PC-9 (cell line): ENCODE measurements at regions not wholly inside any gene's neighbourhood (a gene's known extent, or its start where the extent isn't known, plus 50 kb on each side); places are given as distances from the start of the nearest gene placed in this dataset.
A peak's percentile ranks its signal among the peaks of the same experiment; 100 is the strongest.

Source experiments
- BruUV-seq: library from RNA; stranded (reverse); fragments of 400-500 nt; replicated peaks from 2 replicates; lab custom pipeline; 2021; lab: Mats Ljungman, UMichigan
- CTCF ChIA-PET: fragments of 300-600 bp; sonication (Branson Sonifier 250); formaldehyde crosslinking; loops from one replicate; lab custom pipeline; 2022; ENCODE audit warnings: antibody characterized with exemption; lab: Charles Lee
- POLR2A ChIA-PET: fragments of 300-600 bp; sonication (Branson Sonifier 250); formaldehyde crosslinking; loops from one replicate; lab custom pipeline; 2022; ENCODE audit warnings: antibody characterized with exemption; ENCODE audit not compliant: unreplicated experiment; lab: Charles Lee
- DNase-seq, 2 experiments: peaks; one replicate each; pipeline versions ENCODE4 v3.0.0 to v3.0.0-alpha.2; 2015 to 2022; ENCODE audit warnings: mixed read lengths in 1 of 2
- H2AFZ ChIP-seq: fragments of 200-600 bp; sonication (generic); 2 replicates; pipeline ENCODE4 v1.8.1; 2017; ENCODE audit warnings: antibody characterized with exemption
- H3F3A ChIP-seq: fragments of 200-600 bp; sonication (generic); 2 replicates; pipeline ENCODE4 v1.8.1; 2017; ENCODE audit warnings: antibody characterized with exemption, mild to moderate bottlenecking, low read depth; ENCODE audit not compliant: insufficient read depth
- H3K27ac ChIP-seq: fragments of 200-600 bp; sonication (generic); 2 replicates; pipeline ENCODE4 v1.6.1; 2016; ENCODE audit warnings: mixed run types
- H3K27me3 ChIP-seq: fragments of 200-600 bp; sonication (generic); 2 replicates; pipeline ENCODE4 v1.6.1; 2016; ENCODE audit warnings: low read depth, mixed run types; ENCODE audit not compliant: insufficient read depth
- H3K36me3 ChIP-seq: fragments of 200-600 bp; sonication (generic); 2 replicates; pipeline ENCODE4 v1.6.1; 2016; ENCODE audit warnings: low read depth, mixed run types
- H3K4me1 ChIP-seq: fragments of 200-600 bp; sonication (generic); replicated peaks from 2 replicates; pipeline ENCODE4 v1.6.1; 2016; ENCODE audit warnings: mixed run types; ENCODE audit not compliant: insufficient read depth
- H3K4me2 ChIP-seq: fragments of 200-600 bp; sonication (generic); 2 replicates; pipeline ENCODE4 v1.6.1; 2017; ENCODE audit warnings: mixed run types
- H3K4me3 ChIP-seq: fragments of 200-600 bp; sonication (generic); 2 replicates; pipeline ENCODE4 v1.6.1; 2016; ENCODE audit warnings: mixed run types
- H3K79me2 ChIP-seq: fragments of 200-600 bp; sonication (generic); 2 replicates; pipeline ENCODE4 v1.6.1; 2017; ENCODE audit warnings: low read depth, mixed run types
- H3K9me2 ChIP-seq: fragments of 200-600 bp; sonication (generic); 2 replicates; pipeline ENCODE4 v1.8.1; 2017; ENCODE audit warnings: mild to moderate bottlenecking; ENCODE audit not compliant: insufficient read depth
- H3K9me3 ChIP-seq: fragments of 200-600 bp; sonication (generic); 2 replicates; pipeline ENCODE4 v1.8.1; 2016; ENCODE audit warnings: low read depth; ENCODE audit not compliant: insufficient read depth
- H4K20me1 ChIP-seq: fragments of 200-600 bp; sonication (generic); 2 replicates; pipeline ENCODE4 v1.8.1; 2017; ENCODE audit not compliant: insufficient read depth
- CTCF ChIP-seq: fragments of 200-600 bp; sonication (generic); conservative IDR thresholded peaks from 2 replicates; pipeline ENCODE4 v1.6.1; 2017; ENCODE audit warnings: mixed run types, antibody characterized with exemption, mild to moderate bottlenecking, moderate library complexity
- EZH2 ChIP-seq: fragments of 200-600 bp; sonication (generic); IDR thresholded peaks from 2 replicates; pipeline ENCODE4 v1.8.0; 2017; ENCODE audit warnings: antibody characterized with exemption, low read depth
- intact Hi-C: fragments of 100-400 bp; cut with micrococcal nuclease; formaldehyde crosslinking; loops from one replicate; pipeline ENCODE4 v1.10.0; 2022; ENCODE audit not compliant: unreplicated experiment

GRCh38 chr4:137861682-137862081 is 329.4 kb upstream of the PCDH18 start:
- Histone ChIP-seq H3K79me2 (no peaks in the 10 kb centered on the region), H3K4me3 (no peak overlapping the region), H3K4me2 (no peak overlapping the region), H2AFZ (no peak overlapping the region), H3K36me3 (no peaks in the 10 kb centered on the region), H3K4me1 (no peaks in the 10 kb centered on the region), H3K9me2 (no peaks in the 10 kb centered on the region), H3K27ac (no peak overlapping the region), H3K9me3 (no peaks in the 10 kb centered on the region), H3F3A (no peaks in the 10 kb centered on the region), H3K27me3 (no peaks in the 10 kb centered on the region), H4K20me1 (no peaks in the 10 kb centered on the region)
- intact Hi-C loops, result loop anchor here (1.0 to 10.0 kb wide), 2 partner anchors 577 to 737 kb away; no protein-coding TSS in a partner anchor
- no TSS peak for BruUV-seq
- CTCF ChIA-PET, result no interaction called here
- TF ChIP-seq EZH2, result no peak
- TF ChIP-seq CTCF, result peak; percentile 64
- DNase-seq, result no peak
- POLR2A ChIA-PET, result no interaction called here

- Histone ChIP-seq H4K20me1 (no peaks in the 10 kb centered on the region), H3K4me2 (no peak overlapping the region), H2AFZ (no peak overlapping the region), H3K27ac (no peak overlapping the region), H3K9me3 (no peaks in the 10 kb centered on the region), H3F3A (no peaks in the 10 kb centered on the region), H3K36me3 (no peaks in the 10 kb centered on the region), H3K27me3 (no peaks in the 10 kb centered on the region), H3K9me2 (no peaks in the 10 kb centered on the region; the same call in 1 of the 2 replicates), H3K4me3 (no peak overlapping the region), H3K79me2 (no peaks in the 10 kb centered on the region), H3K4me1 (no peaks in the 10 kb centered on the region)
- CTCF ChIA-PET, result no interaction called here
- DNase-seq, result no peak
- no TSS peak for BruUV-seq
- POLR2A ChIA-PET, result no interaction called here
- TF ChIP-seq EZH2, result no peak
- no peak for TF ChIP-seq CTCF
- intact Hi-C loops, result no loop called here
Measured at GRCh38 chr4:137853424-137853823, 321.1 kb upstream of the PCDH18 start.

- no peaks in the 10 kb centered on the region for H3K27me3 ChIP-seq
- no peak overlapping the region for H3K4me3 ChIP-seq
- H3K9me2 ChIP-seq, result no peaks in the 10 kb centered on the region; the same call in 1 of the 2 replicates
- intact Hi-C loops, result no loop called here
- H3K36me3 ChIP-seq, result no peaks in the 10 kb centered on the region
- BruUV-seq, result no TSS peak
- no peaks in the 10 kb centered on the region for H3K79me2 ChIP-seq
- no peak for DNase-seq
- H3F3A ChIP-seq, result no peaks in the 10 kb centered on the region
- H3K27ac ChIP-seq, result no peak overlapping the region
- H3K4me1 ChIP-seq, result no peaks in the 10 kb centered on the region
- no peaks in the 10 kb centered on the region for H4K20me1 ChIP-seq
- ChIA-PET POLR2A (no interaction called here), CTCF (no interaction called here)
- H3K9me3 ChIP-seq, result no peaks in the 10 kb centered on the region
- TF ChIP-seq CTCF (no peak), EZH2 (no peak)
- H2AFZ ChIP-seq, result no peak overlapping the region
- no peak overlapping the region for H3K4me2 ChIP-seq
Measured at GRCh38 chr4:137852326-137852725, 320.0 kb upstream of the PCDH18 start.
